PFSK-1 (cell line): ENCODE measurements at regions not wholly inside any gene's neighbourhood (a gene's known extent, or its start where the extent isn't known, plus 50 kb on each side); places are given as distances from the start of the nearest gene placed in this dataset.

Source experiments
- REST ChIP-seq, 2 experiments: IDR thresholded peaks; 2 replicates each; pipeline versions ENCODE4 v1.6.1 to v1.8.0; 2011 to 2012; ENCODE audit warnings: low read depth in 2 of 2, low read length in 2 of 2, control low read depth in 1 of 2, inconsistent platforms in 1 of 2, mild to moderate bottlenecking in 1 of 2, moderate library complexity in 1 of 2; ENCODE audit not compliant: insufficient read depth in 1 of 2
- SIN3A ChIP-seq: IDR thresholded peaks from 2 replicates; pipeline ENCODE4 v1.6.1; 2012; ENCODE audit warnings: mild to moderate bottlenecking, low read length, moderate library complexity, borderline replicate concordance; ENCODE audit not compliant: insufficient read depth
- TAF1 ChIP-seq: IDR thresholded peaks from 2 replicates; pipeline ENCODE4 v1.6.1; 2012; ENCODE audit warnings: low read length, control low read depth, borderline replicate concordance; ENCODE audit not compliant: insufficient read depth

GRCh38 chr3:194215392-194215791, 79.4 kb downstream of the HES1 start:
- TF ChIP-seq TAF1: no peak
- TF ChIP-seq REST (IDR thresholded peaks at IDR 0.05; ENCODE audit: insufficient read depth in 1 of 2, low read depth in 2 of 2, low read length in 2 of 2): no peak
- TF ChIP-seq SIN3A: no peak
